ENCODE measurements at regions not wholly inside any gene's neighbourhood (a gene's known extent, or its start where the extent isn't known, plus 50 kb on each side); places are given as distances from the start of the nearest gene placed in this dataset.

- TF ChIP-seq POLR2A (IDR thresholded peaks at IDR 0.05; ENCODE audit: low read depth, low read length) (no peak), POLR2AphosphoS5 (IDR thresholded peaks at IDR 0.05; ENCODE audit: low read depth, low read length) (no peak), PAX5 (IDR thresholded peaks at IDR 0.05; ENCODE audit: insufficient read depth, low read length, severe bottlenecking) (no peak), TAF1 (IDR thresholded peaks at IDR 0.05; ENCODE audit: low read depth, low read length) (no peak), POU2F2 (IDR thresholded peaks at IDR 0.05; ENCODE audit: low read depth, low read length) (no peak)
Observed at GRCh38 chr20:52828199-52828598, 144.0 kb upstream of the TSHZ2 start.
